CD4-positive, alpha-beta T cell treated with Interferon alpha-2 for 1 hour (primary cell): ENCODE measurements at regions not wholly inside any gene's neighbourhood (a gene's known extent, or its start where the extent isn't known, plus 50 kb on each side); places are given as distances from the start of the nearest gene placed in this dataset.
"Not testable (repeated sequence)": the region's sequence is repeated elsewhere in the genome, so short reads cannot be mapped to it uniquely, and the experiment has no call there.

Experiments
- DNase-seq, 2 donors: peaks; one replicate each; pipeline ENCODE4 v3.0.0-alpha.2; 2020 to 2022

- DNase-seq = no peak
These were observed 53.5 kb downstream of the XCL2 start for GRCh38 chr1:168490306-168490705.

DNA sequence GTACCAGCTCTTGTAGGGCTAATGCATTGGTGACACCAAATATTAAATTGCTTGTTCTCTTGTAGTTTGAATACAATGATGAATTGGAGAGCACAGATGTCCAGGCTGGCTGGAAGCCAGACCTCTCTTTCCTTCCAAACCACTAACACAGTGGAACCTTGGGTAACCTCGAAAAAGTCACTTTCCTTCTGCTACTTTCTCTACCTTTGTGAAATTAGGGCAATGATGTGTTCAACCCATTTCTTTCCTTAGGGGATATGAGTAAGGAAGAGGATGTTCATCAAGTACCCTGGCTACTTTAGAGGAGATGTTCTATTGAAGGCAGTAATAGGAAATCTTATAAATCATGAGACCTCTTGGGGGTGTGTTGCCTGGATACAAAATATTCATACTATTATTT, 55.7 kb downstream of the XCL2 start:
- no peak for DNase-seq

DNA sequence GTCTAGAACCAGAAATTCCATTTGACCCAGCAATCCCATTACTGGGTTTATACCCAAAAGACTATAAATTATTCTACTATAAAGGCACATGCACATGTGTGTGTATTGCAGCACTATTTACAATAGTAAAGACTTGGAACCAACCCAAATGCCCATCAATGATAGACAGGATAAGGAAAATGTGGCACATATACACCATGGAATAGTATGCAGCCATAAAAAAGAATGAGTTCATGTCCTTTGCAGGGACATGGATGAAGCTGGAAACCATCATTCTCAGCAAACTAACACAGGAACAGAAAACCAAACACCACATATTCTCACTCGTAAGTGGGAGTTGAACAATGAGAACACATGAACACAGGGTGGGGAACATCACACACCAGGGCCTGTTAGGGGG, 57.0 kb downstream of the XCL2 start:
- not testable (repeated sequence) for DNase-seq

DNA sequence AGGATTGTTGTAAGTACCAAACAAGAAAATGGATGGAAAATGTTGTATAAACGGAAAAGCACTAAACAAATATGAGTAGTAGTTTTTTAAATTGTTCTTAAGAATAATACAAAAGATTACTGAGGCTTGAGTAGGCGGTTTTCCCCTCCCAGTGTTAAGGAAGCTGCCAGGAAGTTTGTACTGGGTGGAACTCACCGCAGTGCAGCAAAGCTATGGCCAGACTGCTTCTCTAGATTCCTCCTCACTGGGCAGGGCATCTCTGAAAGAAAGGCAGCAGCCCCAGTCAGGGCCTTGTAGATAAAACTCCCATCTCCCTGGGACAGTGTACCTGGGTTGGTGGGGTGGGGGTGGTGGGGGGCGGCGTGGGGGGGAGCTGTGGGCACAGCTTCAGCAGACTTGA, 58.7 kb downstream of the XCL2 start:
- DNase-seq = peak; percentile 11 to 33

DNA sequence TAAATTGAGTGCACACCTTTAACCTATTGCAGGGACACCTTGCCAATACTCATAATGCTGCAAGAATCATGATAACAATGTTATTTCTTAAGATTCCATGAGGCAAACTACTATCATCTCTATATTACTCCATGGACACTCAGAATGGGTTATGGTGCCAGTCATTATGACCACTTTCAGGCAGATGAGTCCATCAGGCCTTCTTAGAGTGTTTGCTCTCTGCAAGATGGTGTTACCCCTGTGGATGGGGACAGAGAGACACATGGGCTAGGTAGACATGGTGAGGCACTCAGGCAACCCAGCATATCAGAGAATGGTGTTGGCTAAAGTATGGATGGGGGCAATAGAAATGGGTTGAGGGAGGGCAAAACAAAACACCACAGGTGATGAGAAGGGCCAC, 59.7 kb downstream of the XCL2 start:
- DNase-seq = no peak

DNA sequence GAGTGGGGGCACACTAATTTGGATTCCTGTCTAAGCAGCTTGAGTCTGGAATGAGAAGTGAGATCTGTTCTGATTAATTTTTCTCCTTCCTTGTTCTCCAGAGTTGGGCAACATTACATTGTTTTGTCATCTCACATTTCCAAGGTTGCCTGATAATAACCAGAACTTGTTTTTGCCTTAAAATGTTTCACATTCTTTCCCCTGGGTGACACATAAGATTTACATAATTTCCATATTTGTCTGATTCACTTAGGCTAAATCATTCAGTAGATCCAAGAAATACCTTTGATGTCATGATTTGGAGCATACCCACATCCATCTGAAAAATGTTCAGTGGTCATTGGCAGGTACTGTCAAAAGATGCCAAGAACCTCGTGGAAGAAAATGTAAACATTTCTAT, 60.3 kb downstream of the XCL2 start:
- no peak for DNase-seq

- DNase-seq = no peak
These were observed 61.7 kb downstream of the XCL2 start for GRCh38 chr1:168482106-168482505.

DNA sequence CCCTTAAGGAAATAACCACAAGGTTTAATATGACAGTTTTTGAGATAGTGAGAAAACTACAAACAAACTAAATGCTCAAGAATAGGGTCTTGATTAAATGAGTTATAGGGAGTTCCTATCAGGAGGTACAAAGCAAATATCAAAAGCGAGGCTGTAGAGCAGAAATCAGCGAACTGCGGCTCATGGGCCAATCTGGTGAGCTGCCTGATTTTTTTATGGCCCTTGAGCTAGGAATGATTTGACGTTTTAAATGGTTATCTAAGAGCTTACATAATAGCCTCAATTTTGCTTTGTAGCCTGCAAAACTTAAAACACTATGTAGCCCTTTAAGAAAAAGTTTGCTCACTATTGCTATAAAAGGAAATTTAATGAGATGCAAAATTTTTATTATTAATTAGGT, 62.2 kb downstream of the XCL2 start:
- no peak for DNase-seq

GRCh38 chr1:168480997-168481396, 62.8 kb downstream of the XCL2 start:
- DNase-seq = no peak

- DNase-seq = no peak
These were observed 66.0 kb downstream of the XCL2 start for GRCh38 chr1:168477792-168478191.

DNA sequence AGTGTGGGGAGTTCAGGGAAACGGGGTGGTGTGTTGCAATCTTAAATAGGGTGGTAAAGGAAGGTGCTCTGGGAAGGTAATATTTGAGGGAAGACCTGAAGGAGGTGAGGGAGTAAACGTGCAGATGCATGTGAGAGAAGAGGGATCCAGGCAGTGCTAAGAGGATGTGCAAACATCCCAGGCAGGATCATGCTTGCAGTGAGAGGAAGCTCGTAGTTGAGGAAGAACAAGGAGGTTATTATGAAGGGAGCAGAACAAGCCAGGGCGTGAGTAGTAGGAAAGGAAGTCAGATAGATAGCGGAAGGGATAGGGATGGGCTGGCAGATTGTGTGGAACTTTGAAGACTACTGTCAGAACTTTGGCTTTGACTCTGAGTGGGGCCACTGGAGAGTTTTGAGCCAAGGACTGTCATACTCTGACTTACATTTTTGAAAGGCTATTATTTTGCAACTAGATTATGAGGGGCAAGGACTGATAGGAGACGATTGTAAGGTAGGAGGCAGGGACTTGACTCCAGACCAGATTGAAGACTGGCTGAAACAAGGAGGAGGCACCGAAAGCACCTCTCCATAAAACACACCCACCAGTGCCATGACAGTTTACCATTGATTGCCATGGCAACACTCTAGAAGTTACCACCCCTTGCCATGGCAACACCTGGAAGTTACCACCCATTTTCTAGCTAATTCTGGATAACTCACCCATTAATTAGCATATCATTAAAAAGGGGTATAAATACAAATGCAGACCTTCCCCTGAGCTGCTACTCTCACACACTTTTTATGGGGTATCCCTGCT, 67.0 kb downstream of the XCL2 start:
- DNase-seq = no peak

DNA sequence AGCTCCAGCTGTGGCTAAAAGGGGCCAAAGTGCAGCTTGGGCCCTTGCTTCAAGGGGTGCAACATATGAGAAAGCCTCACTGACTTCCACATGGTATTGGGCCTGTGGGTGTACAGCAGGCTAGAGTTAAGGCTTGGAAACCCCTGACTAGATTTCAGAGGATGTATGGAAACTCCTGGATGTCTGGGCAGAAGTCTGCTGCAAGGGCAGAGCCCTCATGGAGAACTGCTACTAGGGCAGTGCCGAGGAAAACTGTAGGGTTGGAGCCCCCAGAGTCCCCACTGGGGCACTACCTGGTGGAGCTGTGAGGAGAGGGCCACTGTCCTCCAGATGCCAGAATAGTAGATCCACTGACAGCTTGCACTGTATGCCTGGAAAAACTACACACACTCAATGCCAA, 69.5 kb downstream of the XCL2 start:
- no peak for DNase-seq

GRCh38 chr1:168473126-168473525, 70.7 kb downstream of the XCL2 start:
- no peak for DNase-seq

- DNase-seq = no peak
These were observed 71.6 kb downstream of the XCL2 start for GRCh38 chr1:168472223-168472622.

DNA sequence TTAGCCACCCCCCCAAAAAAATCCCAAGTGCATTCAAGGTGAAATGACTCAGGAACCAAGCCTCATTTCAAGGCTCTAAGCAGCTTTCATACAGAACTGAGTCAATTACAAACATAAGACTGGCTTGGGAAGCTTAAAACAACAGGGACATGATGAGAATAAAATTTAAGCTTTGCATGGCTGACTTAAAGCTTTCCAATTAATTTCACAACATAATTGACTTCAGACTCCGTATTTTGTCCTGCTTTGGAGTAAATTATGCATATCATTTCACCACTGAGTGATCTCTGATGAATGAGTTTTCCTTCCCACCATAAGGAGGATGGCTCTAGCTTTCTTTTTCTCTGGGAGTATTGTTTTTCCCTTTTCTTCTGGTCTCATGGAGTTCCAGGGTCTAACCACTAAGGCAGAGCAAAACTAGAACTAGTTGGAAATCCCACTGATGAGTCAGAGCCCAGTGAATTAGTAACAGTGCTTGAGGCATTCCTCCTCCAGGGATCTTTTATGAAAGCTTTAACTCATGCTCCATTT, 72.8 kb downstream of the XCL2 start:
- no peak for DNase-seq

DNA sequence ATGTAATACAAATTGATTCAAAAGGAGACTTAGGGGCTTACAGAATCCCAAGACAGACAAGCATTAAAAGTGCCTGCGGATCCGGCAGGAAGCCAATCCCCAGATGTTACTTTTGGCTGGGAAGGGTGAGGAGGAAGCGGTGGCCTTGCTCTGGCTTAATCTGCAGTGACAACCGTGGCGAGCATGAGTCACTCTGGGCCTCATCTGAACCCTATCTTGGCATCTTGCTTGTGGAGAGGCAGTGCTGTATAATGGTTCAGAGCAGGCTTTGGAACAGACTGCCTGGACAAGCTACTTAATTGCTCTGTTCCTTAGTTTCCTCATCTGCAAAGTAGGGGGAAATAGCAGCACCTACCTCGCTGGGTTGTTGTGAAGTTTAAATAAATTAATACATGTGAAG, 74.1 kb downstream of the XCL2 start:
- DNase-seq = peak in 1 of 2 donors; percentile 26

- no peak for DNase-seq
These were observed 75.0 kb downstream of the XCL2 start for GRCh38 chr1:168468822-168469221.

GRCh38 chr1:168468042-168468809, 75.6 kb downstream of the XCL2 start:
- no peak for DNase-seq

DNA sequence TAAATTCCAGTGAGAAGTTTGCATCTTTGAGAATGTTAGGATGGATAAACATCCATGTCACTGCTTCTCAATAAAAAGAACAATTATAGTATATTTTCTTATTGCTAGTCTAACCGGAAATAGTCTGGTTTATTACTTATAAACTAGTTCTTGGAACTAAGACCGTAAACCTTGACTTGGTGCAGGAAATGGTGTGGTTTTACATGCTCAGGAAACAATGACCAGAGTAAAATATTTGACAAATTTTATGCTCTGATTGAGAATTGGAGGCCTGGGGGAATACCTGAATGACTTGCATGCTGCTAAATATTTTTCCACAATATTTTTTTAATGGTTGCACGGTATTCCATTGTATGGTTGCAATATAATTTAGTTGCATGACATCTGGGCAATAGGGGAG, 76.3 kb downstream of the XCL2 start:
- DNase-seq = peak in 1 of 2 donors; percentile 53

DNA sequence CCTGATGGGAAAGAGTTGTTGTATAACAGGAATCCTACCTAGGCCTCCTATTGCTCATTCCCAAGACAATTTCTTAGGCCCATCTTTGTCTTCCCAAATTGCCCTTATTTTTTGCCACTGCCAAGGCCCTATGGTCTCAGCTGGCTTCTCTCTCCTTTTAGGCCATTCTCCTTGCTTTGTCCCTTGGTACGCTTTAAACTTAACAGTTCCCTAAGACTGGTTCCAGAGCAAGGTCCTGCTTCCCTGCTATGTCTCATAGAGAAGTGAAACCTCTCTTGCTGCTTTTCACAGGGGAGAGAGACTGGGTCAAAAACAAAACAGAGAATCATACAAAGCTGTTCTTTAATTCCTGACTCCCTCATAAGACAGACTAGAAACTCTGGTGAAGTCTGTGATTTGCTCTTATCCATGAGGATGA, 77.1 kb downstream of the XCL2 start:
- no peak for DNase-seq

DNA sequence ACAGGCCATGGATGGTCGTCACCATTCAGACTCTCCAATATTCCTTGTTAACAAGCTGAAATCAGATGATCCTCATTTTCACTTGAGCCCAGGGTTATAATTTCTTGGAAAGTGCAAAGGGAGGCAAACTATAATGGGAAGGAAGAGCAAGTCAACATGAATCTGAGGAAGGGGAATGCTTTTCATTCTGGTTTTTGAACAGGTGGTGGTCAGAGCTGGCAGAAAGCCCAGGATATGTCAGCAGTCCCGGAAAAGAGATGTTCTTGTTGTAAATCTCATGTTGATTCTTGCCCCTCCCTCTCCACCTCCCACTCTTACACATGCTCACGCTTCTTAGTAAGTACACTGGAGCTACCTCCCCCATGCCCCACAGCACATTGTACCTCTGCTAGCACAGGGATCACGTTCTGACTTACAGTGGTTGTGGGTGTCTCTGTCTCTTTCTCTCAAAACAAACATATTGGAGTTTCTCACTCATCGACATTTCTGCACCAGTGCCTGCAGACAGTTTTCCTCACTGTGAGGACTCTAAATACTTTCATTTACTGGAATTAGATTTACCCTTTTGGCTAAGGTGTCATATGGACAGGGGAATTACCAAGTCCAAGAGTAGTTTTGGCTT, 77.6 kb downstream of the XCL2 start:
- peak; percentile 28 to 43 for DNase-seq

- DNase-seq = not testable (repeated sequence)
These were observed 82.7 kb downstream of the XCL2 start for GRCh38 chr1:168461108-168461507.

DNA sequence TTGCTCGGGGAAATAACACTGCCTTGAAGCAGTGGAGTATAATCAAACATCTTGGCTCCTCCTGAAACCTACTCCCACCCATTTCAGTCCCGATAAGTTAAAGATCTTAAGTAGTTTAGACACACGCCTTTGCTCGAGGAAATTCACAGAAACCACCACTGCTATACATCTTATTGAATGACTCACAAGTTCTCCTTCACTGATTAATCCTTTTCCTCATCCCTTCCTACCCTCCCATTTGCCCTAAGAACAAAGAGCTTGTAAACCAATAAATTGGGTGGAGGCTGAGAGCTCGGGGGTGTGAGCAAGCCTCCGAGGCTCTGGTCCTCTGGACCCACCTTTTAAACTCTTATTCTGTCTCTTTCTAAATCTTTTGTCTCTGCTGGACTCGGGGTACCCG, 86.5 kb downstream of the XCL2 start:
- DNase-seq = not testable (repeated sequence)

GRCh38 chr1:168455764-168456163, 88.0 kb downstream of the XCL2 start:
- no peak for DNase-seq
